NCI-H1417 treated with DMSO at 0.1 percent for 48 hours (cell line): ENCODE measurements at regions not wholly inside any gene's neighbourhood (a gene's known extent, or its start where the extent isn't known, plus 50 kb on each side); places are given as distances from the start of the nearest gene placed in this dataset.

Experiments used
- DNase-seq: peaks from one replicate; lab custom pipeline; 2025; lab: John Stamatoyannopoulos, UW

DNA sequence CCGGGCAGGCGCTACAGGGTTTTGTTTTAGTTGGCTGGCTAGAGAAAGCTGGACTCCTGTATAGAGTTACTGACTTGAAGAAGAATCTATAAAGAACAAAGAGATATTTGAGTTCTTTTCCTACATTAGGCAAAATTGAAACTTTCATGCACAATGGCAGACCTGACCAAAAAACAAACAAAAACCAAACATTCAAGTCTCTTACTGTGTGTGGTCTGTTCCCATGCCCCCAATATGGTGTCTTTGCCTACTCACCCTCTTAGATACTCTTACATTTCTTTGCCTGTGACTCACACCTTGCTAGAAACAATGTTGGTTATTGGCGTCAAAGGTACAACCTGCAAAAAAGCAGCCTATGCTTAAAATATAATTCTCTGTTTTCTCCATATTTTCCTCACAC is 109.5 kb upstream of the TMC3 start:
- DNase-seq: no peak

DNA sequence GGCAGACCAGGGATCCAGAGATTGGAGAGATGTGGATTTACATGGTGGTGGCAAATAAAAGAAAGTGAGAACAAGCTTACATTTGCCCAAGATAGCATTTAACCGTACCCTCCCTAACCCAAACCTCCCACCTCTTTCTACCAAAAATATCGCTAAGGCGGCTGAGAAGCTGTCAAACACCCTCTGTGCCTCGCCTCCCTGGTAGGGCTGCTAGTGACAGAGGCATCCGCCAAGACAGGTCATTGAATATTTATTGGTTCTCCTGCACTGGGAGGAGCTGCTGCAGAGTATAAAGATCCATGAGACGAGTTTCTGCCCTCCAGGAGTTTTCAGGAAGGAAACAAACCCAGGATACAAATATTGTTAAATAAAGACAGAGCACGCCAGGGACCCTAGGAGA is 107.3 kb upstream of the TMC3 start:
- DNase-seq: no peak

DNA sequence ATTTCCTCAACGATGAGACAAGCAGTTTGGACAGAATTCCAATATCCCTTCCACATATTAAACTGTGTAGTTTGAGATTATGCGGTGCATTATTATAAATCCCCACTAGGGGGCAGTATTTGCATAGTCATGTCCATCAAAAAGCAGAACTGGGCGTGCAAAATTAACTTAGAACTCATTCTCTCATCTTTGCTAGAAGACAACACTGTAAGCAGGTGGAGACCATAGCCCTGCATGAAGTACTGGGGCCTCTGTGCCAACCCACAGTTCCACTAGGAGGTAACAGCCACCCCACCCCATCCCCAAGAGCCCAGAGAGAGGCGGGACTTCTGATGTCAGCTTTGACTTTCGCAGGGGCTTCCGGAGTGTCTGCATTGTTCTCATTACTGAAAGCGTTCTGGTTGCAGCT is 106.6 kb upstream of the TMC3 start:
- DNase-seq: peak; percentile 51

DNA sequence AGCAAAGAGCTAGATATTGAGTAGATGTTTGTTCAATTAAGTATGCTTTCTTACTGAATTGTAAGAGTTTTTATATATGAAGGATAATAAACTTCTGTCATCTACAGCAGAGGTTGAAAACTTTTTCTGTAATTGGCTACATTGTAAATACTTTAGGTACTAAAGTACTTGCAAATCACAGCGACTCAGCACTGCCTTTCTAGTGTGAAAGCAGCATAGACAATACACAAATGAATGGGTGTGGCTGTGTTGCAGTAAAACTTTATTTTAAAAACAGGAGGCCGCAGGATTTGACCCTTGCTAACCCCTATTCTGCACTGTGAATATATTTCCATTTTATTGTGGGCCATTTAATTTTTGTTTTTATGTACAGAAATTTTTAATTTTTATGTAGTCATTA is 104.3 kb upstream of the TMC3 start:
- DNase-seq: no peak

DNA sequence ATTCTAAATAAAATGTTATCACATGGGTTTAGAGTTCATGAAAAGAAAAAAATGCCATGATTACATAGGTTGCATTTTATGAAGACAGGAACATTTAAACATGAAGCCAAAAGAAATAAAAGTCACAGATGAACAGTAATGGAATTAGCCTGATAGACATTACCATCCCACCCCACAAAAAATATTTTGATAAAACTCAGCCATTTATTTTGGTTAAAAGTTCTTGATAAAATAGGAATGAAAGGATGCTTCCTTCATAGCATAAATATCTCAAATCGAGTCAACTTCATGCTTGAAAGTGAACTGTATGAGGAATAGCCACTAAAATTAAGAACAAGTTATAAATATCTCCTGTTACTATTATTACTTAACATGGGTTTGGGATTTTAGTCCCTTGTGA is 101.9 kb upstream of the TMC3 start:
- no peak for DNase-seq

DNA sequence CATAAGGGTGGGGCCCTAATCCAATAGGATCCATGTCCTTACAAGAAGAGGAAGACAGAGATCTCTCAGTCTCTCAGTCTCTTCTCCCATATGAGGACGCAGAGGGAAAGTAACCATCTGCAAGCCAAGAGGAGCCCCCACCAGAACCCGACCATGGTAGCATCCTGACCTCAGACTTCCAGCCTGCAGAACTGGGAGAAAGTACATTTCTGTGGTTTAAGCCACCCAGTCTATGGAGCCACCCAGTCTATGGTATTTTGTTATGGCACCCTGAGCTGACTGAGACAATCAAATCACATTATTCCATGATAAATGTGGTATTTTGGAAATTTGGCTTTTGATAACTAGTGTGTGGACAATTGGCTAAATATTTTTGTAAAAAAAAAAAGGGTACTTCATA is 101.5 kb upstream of the TMC3 start:
- DNase-seq: no peak

DNA sequence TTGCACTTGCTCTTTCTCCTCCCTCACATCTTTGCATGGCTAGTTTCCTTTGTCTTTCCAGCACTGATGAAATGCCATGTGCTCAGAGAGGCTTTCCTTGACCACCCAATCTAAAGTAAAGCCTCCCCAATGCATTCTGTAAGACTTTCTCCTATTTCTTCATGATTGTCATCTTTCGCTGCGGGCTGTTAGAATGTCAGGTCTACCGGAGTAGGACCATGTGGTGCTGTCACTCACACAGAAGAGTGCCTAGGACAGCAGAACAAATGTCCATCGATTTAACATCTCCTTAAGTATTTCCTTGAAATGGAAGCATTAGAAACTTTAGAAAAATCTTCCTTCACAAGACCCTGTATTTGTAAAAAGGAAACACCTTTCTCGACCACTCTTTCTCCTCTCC is 99.9 kb upstream of the TMC3 start:
- no peak for DNase-seq

DNA sequence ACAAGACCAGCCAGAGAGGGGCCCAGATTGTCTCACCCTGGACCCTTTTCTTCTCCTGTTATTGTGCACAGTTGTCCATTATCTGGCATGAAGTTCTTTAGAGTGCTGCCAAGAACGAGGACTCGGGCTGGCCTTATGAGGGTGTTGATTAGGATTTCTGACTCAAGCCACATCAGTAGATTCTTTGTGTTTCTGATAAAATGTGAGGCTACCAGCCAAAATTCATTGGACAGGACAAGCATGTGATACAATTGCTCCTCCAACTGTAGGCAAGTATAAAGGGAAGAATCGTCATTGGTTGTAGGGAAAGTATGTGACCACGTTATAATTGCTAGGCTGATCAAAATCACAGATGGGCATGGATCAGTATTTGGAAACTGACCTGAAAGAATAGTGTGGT is 99.2 kb upstream of the TMC3 start:
- DNase-seq: no peak

DNA sequence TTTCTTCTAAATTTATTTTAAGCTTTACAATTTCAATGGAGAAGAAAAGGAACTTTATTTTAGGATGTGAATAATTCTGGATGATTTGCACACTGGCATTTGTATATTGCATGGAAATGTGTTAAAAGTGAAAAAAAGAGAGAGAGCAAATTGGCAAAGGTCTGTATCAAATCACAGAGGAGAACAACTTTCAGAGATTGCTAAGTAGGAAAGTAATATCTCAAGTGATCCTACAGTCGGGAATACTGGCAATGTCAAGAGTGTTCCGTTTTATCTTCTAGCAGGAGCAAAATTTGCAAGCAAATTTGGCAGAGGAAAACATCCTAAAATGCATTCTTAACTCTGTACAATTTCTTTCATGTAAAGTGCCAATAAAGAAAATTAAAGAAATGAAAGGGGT is 97.1 kb upstream of the TMC3 start:
- no peak for DNase-seq

DNA sequence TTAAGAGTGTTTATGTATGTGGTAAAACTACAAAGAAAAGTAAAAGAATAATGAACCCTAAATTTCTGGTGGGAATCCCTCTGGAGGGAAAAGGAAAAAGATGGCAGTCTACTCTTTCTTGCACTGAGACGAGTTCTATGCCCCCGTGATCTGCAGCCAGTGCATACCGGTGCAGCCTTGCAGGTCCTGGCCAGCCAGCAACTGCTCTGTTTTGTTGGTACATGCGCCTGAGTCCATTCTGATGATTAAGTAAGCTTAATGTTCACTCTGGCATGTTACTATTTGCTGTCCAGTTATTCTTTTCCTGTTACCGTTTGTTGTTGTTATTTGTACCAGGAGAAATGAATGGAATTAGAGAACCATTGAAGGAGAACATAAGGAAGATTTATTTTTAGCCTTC is 95.1 kb upstream of the TMC3 start:
- no peak for DNase-seq

DNA sequence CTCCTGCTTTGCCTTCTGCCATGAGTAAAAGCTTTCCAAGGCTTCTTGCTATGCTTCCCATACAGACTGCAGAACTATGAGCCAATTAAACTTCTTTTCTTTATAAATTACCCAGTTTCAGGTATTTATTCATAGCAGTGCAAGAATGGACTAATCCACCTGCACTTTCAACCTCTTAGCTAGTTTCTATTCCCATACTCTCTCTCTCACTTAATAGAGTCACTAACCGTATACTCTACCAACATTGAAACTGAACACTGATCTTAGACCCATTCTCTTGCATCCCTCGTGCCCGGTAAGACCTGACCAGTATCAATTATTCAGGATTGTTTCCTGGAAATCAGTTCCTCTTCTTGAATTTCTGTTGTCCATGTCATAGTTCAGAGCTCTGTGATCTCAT is 92.7 kb upstream of the TMC3 start:
- DNase-seq: no peak

DNA sequence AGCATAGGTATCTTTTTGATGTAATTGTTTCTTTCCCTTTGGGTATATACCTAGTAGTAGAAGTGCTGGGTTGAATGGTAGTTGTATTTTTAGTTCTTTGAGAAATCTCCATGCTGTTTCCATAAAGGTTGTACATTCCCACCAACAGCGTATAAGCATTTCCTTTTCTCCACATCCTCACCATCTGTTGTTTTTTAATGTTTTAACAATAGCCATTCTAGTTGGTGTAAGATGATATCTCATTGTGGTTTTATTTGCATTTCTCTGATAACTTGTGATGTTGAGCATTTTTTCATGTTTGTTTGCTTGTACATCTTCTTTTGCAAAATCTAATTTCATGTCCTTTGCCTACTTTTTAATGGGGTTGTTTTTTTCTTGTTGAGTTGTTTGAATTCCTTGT is 80.0 kb upstream of the TMC3 start:
- no peak for DNase-seq

DNA sequence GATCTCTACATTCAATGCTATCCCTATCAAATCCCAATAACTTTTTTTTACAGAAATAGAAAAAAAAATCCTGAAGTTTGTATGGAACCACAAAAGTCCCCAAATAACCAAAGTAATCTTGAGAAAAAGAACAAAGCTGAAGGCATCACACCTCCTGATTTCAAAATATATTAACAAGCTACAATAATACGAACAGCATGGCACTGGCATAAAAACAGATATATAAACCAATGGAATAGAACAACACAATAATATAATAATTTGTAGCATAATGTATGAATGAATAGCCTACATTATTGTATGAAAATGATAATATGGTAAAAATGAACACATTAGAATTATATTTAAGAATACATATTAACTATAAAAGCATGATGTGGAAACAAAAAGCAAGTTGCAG is 76.7 kb upstream of the TMC3 start:
- no peak for DNase-seq

DNA sequence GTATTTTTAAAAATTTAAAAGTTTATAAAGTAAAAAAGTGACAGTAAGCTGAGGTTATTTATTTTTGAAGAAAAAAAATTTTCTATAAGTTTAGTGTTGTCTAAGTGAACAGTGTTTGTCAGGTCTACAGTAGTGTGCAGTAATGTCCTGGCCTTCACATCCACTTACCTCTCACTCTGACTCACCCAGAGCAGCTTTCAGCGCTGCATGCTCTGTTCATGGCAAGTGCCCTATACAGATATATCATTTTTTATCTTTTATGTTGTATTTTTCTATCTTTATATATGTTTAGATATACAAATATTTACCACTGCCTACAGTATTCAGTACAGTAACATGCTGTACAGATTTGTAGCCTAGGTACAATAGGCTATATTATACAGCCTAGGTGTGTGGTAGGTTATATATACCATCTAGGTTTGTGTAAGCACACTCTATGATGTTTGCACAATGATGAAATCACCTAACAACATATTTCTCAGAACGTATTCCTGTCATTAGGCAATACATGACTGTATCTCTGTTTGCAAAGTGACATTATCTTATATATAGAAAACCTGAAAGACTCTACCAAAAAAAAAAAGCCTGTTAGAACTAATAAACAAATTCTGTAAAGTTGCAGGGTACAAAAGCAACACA is 75.9 kb upstream of the TMC3 start:
- DNase-seq: no peak

DNA sequence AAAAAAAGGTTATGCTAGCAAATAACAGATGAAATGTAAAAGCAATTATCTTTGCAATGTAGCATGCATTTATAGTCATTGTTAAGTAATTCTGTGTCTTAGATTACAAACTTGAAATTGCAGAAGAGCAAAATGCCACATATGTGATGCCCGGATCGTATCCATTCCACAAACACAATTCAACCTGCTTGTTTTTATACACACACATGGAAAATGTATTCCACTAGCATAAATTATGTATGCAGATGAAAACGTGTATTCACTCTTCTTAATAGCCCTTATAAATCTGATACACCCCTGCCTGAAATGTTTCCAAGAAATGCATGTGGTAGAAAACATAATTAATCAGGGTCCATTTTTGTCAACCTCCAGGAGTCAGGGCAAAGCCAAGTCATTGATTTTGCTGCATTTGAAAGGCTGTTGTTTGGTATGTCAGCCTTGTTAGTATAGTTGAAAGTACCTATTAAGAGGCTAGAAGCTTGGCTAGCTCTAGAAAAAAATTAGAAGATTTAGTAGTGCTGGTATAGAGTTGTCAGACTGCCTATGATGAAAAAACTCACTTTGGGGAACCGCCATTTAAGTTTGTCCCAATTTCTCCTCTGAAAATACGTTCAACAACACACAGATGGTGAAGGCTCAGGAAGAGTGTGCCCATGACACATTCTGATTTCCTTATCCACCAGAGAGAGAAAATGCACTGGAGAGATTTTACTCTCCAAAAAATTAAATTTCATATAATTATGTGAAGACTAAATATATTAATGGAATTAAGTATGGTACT is 69.2 kb upstream of the TMC3 start:
- DNase-seq: no peak

DNA sequence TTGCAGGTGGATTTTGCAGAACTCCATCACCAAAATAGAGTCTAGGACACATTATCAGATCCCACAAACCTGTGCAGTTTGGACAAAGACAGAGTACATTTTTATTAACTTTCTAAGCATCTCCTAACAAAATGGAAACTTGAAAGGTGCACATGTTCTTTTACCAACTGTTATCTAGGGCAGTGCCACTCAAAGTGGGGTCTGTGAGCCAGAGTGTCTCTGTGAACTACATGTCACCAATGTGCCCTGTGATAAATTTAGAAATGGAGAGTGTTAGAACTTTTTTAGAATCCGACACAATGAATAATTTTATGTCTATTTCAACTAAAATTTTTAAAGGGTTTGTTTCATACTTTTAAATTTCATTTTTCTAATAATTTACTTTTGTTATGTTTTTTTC is 68.4 kb upstream of the TMC3 start:
- no peak for DNase-seq

DNA sequence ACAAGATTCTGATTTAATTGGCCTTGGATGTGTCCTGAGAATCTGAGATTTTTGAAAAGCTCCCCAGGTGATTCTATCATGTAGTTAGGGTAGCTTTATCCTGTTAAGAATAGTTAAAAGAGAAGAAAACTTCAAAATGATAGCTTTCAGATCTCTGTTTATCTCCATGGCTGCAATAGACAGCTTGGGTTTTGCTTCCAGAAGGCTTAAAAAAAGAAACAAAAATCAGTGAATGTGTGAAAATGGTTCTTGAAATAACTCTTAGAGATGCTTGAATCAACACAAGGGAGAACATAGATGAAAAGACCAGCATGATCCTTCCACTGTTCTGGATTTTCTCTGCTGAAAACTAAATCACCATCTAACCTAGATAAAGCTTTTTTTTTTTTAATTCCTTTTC is 60.8 kb upstream of the TMC3 start:
- DNase-seq: no peak

DNA sequence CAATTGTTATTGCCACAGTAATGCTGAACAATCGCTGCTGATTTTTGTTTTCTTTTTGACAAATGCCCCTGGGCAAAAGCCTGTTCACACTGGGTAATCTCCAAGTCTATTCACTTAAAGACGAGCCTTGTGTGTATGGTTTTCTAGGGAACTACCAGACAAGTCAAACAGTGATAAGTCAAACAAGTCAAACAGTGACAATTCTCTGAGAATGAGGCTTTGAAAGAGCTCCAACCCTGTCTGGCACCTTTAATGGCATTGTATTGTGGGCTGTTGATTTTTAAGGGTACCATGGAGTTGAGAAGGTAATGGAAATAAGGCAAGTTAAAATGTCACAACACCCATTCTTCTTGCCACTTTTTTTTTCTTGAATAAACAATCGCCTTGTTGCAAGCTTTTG is 59.4 kb upstream of the TMC3 start:
- DNase-seq: no peak

DNA sequence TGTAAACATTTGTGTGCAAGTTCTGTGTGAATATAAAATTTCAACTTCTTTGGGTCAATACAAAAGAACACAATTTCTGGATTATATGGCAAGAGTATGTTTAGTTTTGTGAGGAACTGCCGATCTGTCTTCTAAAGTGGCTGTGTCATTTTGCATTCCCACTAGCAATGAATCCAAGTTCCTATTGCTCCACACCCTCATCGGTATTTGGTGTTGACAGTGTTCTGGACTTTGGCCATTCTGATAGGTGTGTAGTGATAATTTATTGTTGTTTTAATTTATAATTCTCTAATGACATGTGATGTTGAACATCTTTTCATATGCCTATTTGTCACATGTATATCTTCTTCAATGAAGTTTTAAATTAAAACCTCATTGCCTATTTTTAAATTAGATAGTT is 58.2 kb upstream of the TMC3 start:
- DNase-seq: no peak

DNA sequence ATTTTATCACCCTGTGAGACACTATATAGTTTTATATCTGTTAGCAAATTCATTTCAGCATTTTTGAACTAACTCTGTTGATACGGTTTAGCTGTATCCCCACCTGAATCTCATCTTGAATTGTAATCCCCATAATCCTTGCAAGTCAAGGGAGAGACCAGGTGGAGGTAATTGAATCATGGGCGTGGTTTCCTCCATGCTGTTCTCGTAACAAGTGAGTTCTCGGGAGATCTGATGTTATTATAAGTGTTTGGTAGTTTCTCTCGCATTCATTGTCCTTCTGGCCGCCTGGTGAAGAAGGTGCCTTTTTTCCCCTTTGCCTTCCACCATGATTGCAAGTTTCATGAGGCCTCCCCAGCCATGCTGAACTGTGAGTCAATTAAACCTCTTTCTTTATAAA is 53.2 kb upstream of the TMC3 start:
- DNase-seq: no peak

DNA sequence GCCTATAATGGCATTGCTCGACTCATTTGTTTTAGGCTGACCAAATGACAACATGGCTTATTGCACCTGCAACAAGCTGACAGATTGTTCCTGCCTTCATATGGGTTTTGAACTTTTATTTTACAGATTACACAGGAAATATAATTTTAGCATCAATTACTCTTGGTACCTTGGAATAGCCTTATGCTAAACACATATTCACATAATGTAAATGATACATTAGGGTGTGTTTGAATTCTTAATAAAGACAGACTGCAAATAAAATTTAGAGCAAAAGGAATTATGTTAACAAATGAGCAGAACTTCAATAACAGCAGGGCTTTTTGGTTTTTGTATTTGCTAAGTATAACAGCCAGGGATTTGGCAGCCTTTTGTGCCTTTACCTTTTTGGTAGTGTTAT is 51.9 kb upstream of the TMC3 start:
- no peak for DNase-seq
